ENCODE measurements at regions not wholly inside any gene's neighbourhood (a gene's known extent, or its start where the extent isn't known, plus 50 kb on each side); places are given as distances from the start of the nearest gene placed in this dataset.

DNA sequence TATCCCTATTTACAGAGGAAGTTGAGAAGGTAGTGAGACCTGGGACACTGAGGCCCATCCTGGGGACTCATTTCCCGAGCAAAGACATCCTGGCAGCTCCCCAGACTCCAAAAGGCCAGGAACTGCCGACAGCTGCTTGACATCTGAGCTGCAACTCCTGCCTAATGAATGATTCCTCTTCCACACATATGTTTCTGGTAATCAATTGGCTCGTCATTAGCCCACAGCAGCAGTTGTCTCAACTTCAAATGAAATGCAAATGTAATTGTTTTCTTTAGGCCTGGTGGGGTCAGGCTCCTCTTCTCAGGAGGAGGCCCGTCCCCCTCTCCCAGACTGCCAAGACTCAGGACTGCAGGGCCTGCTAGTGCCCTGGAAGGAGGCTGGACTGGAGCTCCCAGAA lies 61.8 kb upstream of the DISP3 start:
- H3K9me3 ChIP-seq: no peaks in the 10 kb centered on the region
- no peak overlapping the region for H3K9ac ChIP-seq (ENCODE audit: low read depth in 2 of 2, low read length in 2 of 2)
- TF ChIP-seq, protein P1, sequence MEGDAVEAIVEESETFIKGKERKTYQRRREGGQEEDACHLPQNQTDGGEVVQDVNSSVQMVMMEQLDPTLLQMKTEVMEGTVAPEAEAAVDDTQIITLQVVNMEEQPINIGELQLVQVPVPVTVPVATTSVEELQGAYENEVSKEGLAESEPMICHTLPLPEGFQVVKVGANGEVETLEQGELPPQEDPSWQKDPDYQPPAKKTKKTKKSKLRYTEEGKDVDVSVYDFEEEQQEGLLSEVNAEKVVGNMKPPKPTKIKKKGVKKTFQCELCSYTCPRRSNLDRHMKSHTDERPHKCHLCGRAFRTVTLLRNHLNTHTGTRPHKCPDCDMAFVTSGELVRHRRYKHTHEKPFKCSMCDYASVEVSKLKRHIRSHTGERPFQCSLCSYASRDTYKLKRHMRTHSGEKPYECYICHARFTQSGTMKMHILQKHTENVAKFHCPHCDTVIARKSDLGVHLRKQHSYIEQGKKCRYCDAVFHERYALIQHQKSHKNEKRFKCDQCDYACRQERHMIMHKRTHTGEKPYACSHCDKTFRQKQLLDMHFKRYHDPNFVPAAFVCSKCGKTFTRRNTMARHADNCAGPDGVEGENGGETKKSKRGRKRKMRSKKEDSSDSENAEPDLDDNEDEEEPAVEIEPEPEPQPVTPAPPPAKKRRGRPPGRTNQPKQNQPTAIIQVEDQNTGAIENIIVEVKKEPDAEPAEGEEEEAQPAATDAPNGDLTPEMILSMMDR (IDR thresholded peaks at IDR 0.05): no peak
- intact Hi-C loops (cut with DNase I): no loop called here
- no peaks in the 10 kb centered on the region for H3K4me1 ChIP-seq
- no peak overlapping the region for H3K4me3 ChIP-seq
- no peak for DNase-seq
- H3K36me3 ChIP-seq: no peaks in the 10 kb centered on the region
- H3K27me3 ChIP-seq: no peaks in the 10 kb centered on the region
- no peak overlapping the region for H3K27ac ChIP-seq

DNA sequence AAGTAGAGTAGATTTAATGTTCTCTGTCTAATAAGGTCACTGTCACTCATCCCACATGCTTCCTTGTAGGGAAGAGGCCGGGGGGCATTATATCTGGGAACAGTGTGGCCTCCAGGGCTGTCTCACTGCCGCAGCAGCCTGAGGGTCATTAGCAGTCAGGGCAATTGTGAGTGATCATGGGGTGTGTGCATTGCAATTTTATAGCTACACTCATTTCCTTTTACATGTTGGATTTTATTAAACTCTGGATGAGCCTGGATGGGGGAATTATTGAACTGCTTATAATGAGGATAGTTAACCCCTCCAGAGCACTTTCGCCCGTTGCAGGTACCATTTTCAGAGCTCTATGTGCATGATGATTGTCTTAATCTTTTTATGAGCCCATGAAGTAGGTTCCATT lies 60.9 kb upstream of the DISP3 start:
- Histone ChIP-seq H3K9ac (ENCODE audit: low read depth in 2 of 2, low read length in 2 of 2) (no peak overlapping the region), H3K36me3 (no peaks in the 10 kb centered on the region), H3K4me3 (no peak overlapping the region), H3K9me3 (no peaks in the 10 kb centered on the region), H3K4me1 (no peaks in the 10 kb centered on the region), H3K27ac (no peak overlapping the region), H3K27me3 (no peaks in the 10 kb centered on the region)
- intact Hi-C loops (cut with DNase I): no loop called here
- no peak for DNase-seq
- TF ChIP-seq, protein P1 (IDR thresholded peaks at IDR 0.05): no peak

DNA sequence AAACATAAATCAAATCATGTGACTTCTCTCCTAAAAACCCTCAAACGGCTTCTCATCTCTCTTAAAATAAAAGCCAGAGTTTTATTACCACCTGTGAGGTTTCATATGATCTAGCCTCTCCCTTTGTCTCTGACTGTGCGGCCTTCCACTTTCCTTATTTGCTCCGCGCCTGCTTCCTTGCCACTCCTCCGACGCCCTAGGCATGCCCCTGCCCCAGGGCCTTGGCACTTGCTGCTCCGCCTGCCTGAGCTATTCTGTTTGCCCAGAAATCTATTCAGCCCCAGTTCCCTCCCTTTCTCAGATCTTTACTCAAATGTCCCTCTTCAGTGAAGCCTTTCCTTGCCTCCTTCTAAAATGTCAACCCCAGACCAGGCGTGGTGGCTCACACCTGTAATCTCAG lies 57.5 kb upstream of the DISP3 start:
- Histone ChIP-seq H3K9me3 (no peaks in the 10 kb centered on the region), H3K9ac (ENCODE audit: low read depth in 2 of 2, low read length in 2 of 2) (no peak overlapping the region), H3K4me3 (no peak overlapping the region), H3K4me1 (no peaks in the 10 kb centered on the region), H3K36me3 (no peaks in the 10 kb centered on the region), H3K27me3 (no peaks in the 10 kb centered on the region), H3K27ac (no peak overlapping the region)
- TF ChIP-seq, protein P1 (IDR thresholded peaks at IDR 0.05): no peak
- intact Hi-C loops (cut with DNase I): no loop called here
- DNase-seq: no peak

DNA sequence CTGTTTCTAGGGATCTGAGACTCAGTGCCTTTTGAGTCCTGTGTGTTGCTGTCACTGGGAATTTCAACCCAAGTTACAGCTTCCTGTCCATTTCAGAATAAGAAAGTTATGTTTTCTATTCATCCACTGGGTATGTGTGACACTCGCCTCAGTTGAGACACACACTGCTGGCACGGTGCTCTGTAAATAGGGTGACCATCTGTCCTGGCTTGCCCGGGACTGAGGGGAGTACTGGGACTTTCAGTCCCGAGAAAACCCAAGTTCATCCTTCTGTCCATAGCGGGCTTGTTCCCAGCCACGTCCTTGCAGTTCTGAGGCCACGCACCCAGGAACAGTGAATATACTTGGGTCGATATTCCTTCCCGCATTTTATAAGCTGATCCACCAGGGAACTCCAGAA lies 56.3 kb upstream of the DISP3 start:
- no peaks in the 10 kb centered on the region for H3K4me1 ChIP-seq
- H3K27ac ChIP-seq: no peak overlapping the region
- H3K9ac ChIP-seq (ENCODE audit: low read depth in 2 of 2, low read length in 2 of 2): no peak overlapping the region
- TF ChIP-seq, protein P1 (IDR thresholded peaks at IDR 0.05): no peak
- no peaks in the 10 kb centered on the region for H3K9me3 ChIP-seq
- H3K27me3 ChIP-seq: no peaks in the 10 kb centered on the region
- DNase-seq: no peak
- H3K36me3 ChIP-seq: no peaks in the 10 kb centered on the region
- intact Hi-C loops (cut with DNase I): no loop called here
- H3K4me3 ChIP-seq: no peak overlapping the region

- Histone ChIP-seq H3K4me3 (no peak overlapping the region), H3K36me3 (no peaks in the 10 kb centered on the region), H3K4me1 (no peaks in the 10 kb centered on the region), H3K9ac (ENCODE audit: low read depth in 2 of 2, low read length in 2 of 2) (no peak overlapping the region), H3K27ac (no peak overlapping the region), H3K27me3 (no peaks in the 10 kb centered on the region), H3K9me3 (no peaks in the 10 kb centered on the region)
- intact Hi-C loops (cut with DNase I): no loop called here
- TF ChIP-seq, protein P1 (IDR thresholded peaks at IDR 0.05): no peak
- DNase-seq: no peak
These were observed 52.3 kb upstream of the DISP3 start for GRCh38 chr1:11426617-11427016.

DNA sequence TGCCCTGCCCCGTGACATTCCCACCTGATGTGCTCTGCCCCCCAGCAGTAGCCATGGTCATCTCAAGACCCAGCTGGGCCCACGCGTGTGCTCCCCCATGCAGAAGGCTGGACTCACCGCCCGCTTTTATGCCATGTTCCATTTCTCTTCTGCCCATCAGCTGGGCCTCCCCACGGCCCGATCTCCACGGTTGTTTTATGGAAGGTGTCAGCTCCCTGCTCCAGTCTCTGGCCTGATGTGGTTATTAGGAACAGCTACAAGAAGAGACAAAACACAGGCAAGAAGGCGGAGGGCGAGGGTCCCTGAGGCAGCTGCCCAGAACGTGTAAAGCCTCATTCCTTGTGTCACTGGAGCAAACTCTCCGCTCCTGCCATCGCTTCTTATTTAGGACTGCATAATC lies 50.2 kb upstream of the DISP3 start:
- no peaks in the 10 kb centered on the region for H3K4me1 ChIP-seq
- H3K36me3 ChIP-seq: no peaks in the 10 kb centered on the region
- no peaks in the 10 kb centered on the region for H3K27me3 ChIP-seq
- H3K4me3 ChIP-seq: no peak overlapping the region
- H3K9ac ChIP-seq (ENCODE audit: low read depth in 2 of 2, low read length in 2 of 2): no peak overlapping the region
- no peak overlapping the region for H3K27ac ChIP-seq
- no peak for DNase-seq
- TF ChIP-seq, protein P1 (IDR thresholded peaks at IDR 0.05): no peak
- H3K9me3 ChIP-seq: no peaks in the 10 kb centered on the region
- intact Hi-C loops (cut with DNase I): no loop called here

Measured in colonic mucosa (tissue), 4 donors.